SK-N-SH (cell line): ENCODE measurements at regions not wholly inside any gene's neighbourhood (a gene's known extent, or its start where the extent isn't known, plus 50 kb on each side); places are given as distances from the start of the nearest gene placed in this dataset.
"Not testable (repeated sequence)": the region's sequence is repeated elsewhere in the genome, so short reads cannot be mapped to it uniquely, and the experiment has no call there.

ENCODE experiments used
- CTCF ChIA-PET: fragments of 300-600, 350-600 bp; formaldehyde crosslinking; extraction: SDS; loops from one replicate; lab custom pipeline; 2021; lab: Yijun Ruan, JAX
- POLR2A ChIA-PET: fragments of 350-600 bp; sonication (Branson Sonifier 250); formaldehyde crosslinking; extraction: SDS; loops from one replicate; lab custom pipeline; 2020; ENCODE audit warnings: antibody characterized with exemption, inconsistent platforms; lab: Yijun Ruan, JAX
- DNase-seq: peaks from one replicate; pipeline ENCODE4 v3.0.0; 2012
- H2AFZ ChIP-seq: fragments of 200-600 bp; sonication (generic); 2 replicates; pipeline ENCODE4 v1.8.1; 2016; ENCODE audit warnings: antibody characterized with exemption, mild to moderate bottlenecking, low read depth
- H3F3A ChIP-seq: fragments of 200-600 bp; sonication (generic); replicated peaks from 2 replicates; pipeline ENCODE3; 2016; ENCODE audit warnings: antibody characterized with exemption, mild to moderate bottlenecking; ENCODE audit not compliant: insufficient read depth
- H3K27ac ChIP-seq, 2 experiments: fragments of 200-500 bp in 1 of 2; fragments of 200-600 bp in 1 of 2; sonication (Bioruptor generic) in 1 of 2; sonication (generic), shearing (Covaris generic) in 1 of 2; 2 replicates each; pipeline versions ENCODE4 v1.5.1 to v1.6.1; 2014 to 2016; ENCODE audit warnings: low read depth in 2 of 2, inconsistent platforms in 1 of 2, low read length in 1 of 2, mild to moderate bottlenecking in 1 of 2, mixed read lengths in 1 of 2
- H3K27me3 ChIP-seq: fragments of 200-600 bp; sonication (generic), shearing (Covaris generic); 2 replicates; pipeline ENCODE4 v1.6.1; 2016; ENCODE audit warnings: mixed run types; ENCODE audit not compliant: insufficient read depth
- H3K36me3 ChIP-seq, 2 experiments: fragments of 200-500 bp in 1 of 2; fragments of 200-600 bp in 1 of 2; sonication (Bioruptor generic) in 1 of 2; sonication (generic) in 1 of 2; replicated peaks in 1 of 2; 2 replicates each; pipeline versions ENCODE3 to v1.5.1; 2014 to 2016; ENCODE audit warnings: low read length in 1 of 2, mild to moderate bottlenecking in 1 of 2; ENCODE audit not compliant: insufficient read depth in 2 of 2, control insufficient read depth in 1 of 2
- H3K4me1 ChIP-seq, 2 experiments: fragments of 200-500 bp in 1 of 2; fragments of 200-600 bp in 1 of 2; sonication (Bioruptor generic) in 1 of 2; sonication (generic), shearing (Covaris generic) in 1 of 2; 2 replicates each; pipeline versions ENCODE4 v1.5.1 to v1.6.1; 2014 to 2016; ENCODE audit warnings: low read depth in 1 of 2, low read length in 1 of 2, mixed run types in 1 of 2; ENCODE audit not compliant: insufficient read depth in 2 of 2, control insufficient read depth in 1 of 2
- H3K4me2 ChIP-seq: fragments of 200-600 bp; sonication (generic), shearing (Covaris generic); 2 replicates; pipeline ENCODE4 v1.6.1; 2017; ENCODE audit warnings: mixed run types
- H3K4me3 ChIP-seq, 2 experiments: fragments of 200-500 bp in 1 of 2; fragments of 200-600 bp in 1 of 2; sonication (Bioruptor generic) in 1 of 2; sonication (generic), shearing (Covaris generic) in 1 of 2; 2 replicates each; pipeline versions ENCODE4 v1.5.1 to v1.8.1; 2014 to 2016; ENCODE audit warnings: low read depth in 2 of 2, inconsistent platforms in 1 of 2, low read length in 1 of 2, mild to moderate bottlenecking in 1 of 2, mixed read lengths in 1 of 2, moderate library complexity in 1 of 2
- H3K79me2 ChIP-seq: fragments of 200-600 bp; sonication (generic); 2 replicates; pipeline ENCODE4 v1.8.1; 2017; ENCODE audit warnings: mild to moderate bottlenecking; ENCODE audit not compliant: insufficient read depth
- H3K9ac ChIP-seq: fragments of 200-600 bp; sonication (generic); 2 replicates; pipeline ENCODE4 v1.6.1; 2017; ENCODE audit warnings: mixed run types
- H3K9me2 ChIP-seq: fragments of 200-600 bp; sonication (generic); 2 replicates; pipeline ENCODE4 v1.6.1; 2017; ENCODE audit warnings: mixed run types
- H3K9me3 ChIP-seq: fragments of 200-600 bp; sonication (generic); 2 replicates; pipeline ENCODE4 v1.6.1; 2017; ENCODE audit warnings: mixed run types, mild to moderate bottlenecking, moderate library complexity
- H4K20me1 ChIP-seq: fragments of 200-600 bp; sonication (generic); 2 replicates; pipeline ENCODE4 v1.6.1; 2017; ENCODE audit warnings: mild to moderate bottlenecking, mixed run types; ENCODE audit not compliant: insufficient read depth
- ELF1 ChIP-seq: IDR thresholded peaks from 2 replicates; pipeline ENCODE4 v1.4.0; 2012
- EP300 ChIP-seq, 2 experiments: IDR thresholded peaks; 2 replicates each; pipeline versions ENCODE4 v1.4.0 to v1.6.1; 2012; ENCODE audit warnings: borderline replicate concordance in 1 of 2, low read depth in 1 of 2, low read length in 1 of 2
- EZH2phosphoT487 ChIP-seq: fragments of 200-600 bp; sonication (generic); IDR thresholded peaks from 2 replicates; pipeline ENCODE4 v1.6.1; 2017; ENCODE audit warnings: low read depth, mixed run types, mild to moderate bottlenecking, antibody characterized with exemption, moderate library complexity, borderline replicate concordance
- FOXM1 ChIP-seq: IDR thresholded peaks from 2 replicates; pipeline ENCODE4 v1.4.0; 2012; ENCODE audit warnings: low read depth, mild to moderate bottlenecking
- GABPA ChIP-seq: IDR thresholded peaks from 2 replicates; pipeline ENCODE4 v1.4.0; 2012; ENCODE audit warnings: low read depth, mild to moderate bottlenecking
- IRF3 ChIP-seq: fragments of 150-350 bp; IDR thresholded peaks from 2 replicates; pipeline ENCODE4 v1.6.1; 2016; ENCODE audit warnings: mild to moderate bottlenecking, low read depth, low read length
- MXI1 ChIP-seq: IDR thresholded peaks from 2 replicates; pipeline ENCODE4 v1.6.1; 2012; ENCODE audit warnings: mild to moderate bottlenecking, low read depth, low read length, improper control_type of control experiment
- NFIC ChIP-seq: IDR thresholded peaks from 2 replicates; pipeline ENCODE4 v1.4.0; 2012; ENCODE audit warnings: borderline replicate concordance
- REST ChIP-seq: IDR thresholded peaks from 2 replicates; pipeline ENCODE4 v1.6.1; 2012; ENCODE audit warnings: mild to moderate bottlenecking, low read depth, low read length, moderate library complexity
- RFX5 ChIP-seq: IDR thresholded peaks from 2 replicates; pipeline ENCODE4 v1.6.1; 2012; ENCODE audit warnings: mild to moderate bottlenecking, improper control_type of control experiment, low read length
- RXRA ChIP-seq: IDR thresholded peaks from 2 replicates; pipeline ENCODE4 v1.4.0; 2012; ENCODE audit warnings: low read depth, mild to moderate bottlenecking, borderline replicate concordance
- SIN3A ChIP-seq: IDR thresholded peaks from 2 replicates; pipeline ENCODE4 v1.6.1; 2012; ENCODE audit warnings: low read depth, mild to moderate bottlenecking, low read length, moderate library complexity, borderline replicate concordance
- SMC3 ChIP-seq: IDR thresholded peaks from 2 replicates; pipeline ENCODE4 v1.6.1; 2012; ENCODE audit warnings: low read depth, low read length, improper control_type of control experiment
- TCF12 ChIP-seq: IDR thresholded peaks from 2 replicates; pipeline ENCODE4 v1.4.0; 2012
- TEAD4 ChIP-seq: IDR thresholded peaks from 2 replicates; pipeline ENCODE4 v1.4.0; 2012; ENCODE audit warnings: mild to moderate bottlenecking, borderline replicate concordance; ENCODE audit not compliant: insufficient read depth
- YY1 ChIP-seq: IDR thresholded peaks from 2 replicates; pipeline ENCODE4 v1.4.0; 2012; ENCODE audit warnings: low read depth, mild to moderate bottlenecking
- WGBS: methylation state at CpG from one replicate; pipeline ENCODE4 v1.1.6; 2017; ENCODE audit warnings: low lambda C conversion rate; 5-methylcytosine and 5-hydroxymethylcytosine counted together

GRCh38 chrX:35221391-35221790, 278.8 kb downstream of the FAM47B start:
- H3K4me3 ChIP-seq, H3K9me3 ChIP-seq, H3K36me3 ChIP-seq, H3K4me1 ChIP-seq, H3K27me3 ChIP-seq, POLR2A ChIA-PET, H3K79me2 ChIP-seq, H3F3A ChIP-seq, H3K27ac ChIP-seq, H2AFZ ChIP-seq, H4K20me1 ChIP-seq, DNase-seq, H3K9me2 ChIP-seq, H3K4me2 ChIP-seq, H3K9ac ChIP-seq, CTCF ChIA-PET: not testable (repeated sequence)
- WGBS, result 8% methylated on average over 8 of the region's 26 CpGs

- no peak for DNase-seq
- Histone ChIP-seq H3K36me3 (no peaks in the 10 kb centered on the region), H3K27ac (no peak overlapping the region), H3K4me3 (no peak overlapping the region), H4K20me1 (no peaks in the 10 kb centered on the region), H3F3A (no peaks in the 10 kb centered on the region), H3K4me1 (no peaks in the 10 kb centered on the region), H3K27me3 (no peaks in the 10 kb centered on the region), H3K9me3 (no peaks in the 10 kb centered on the region), H3K4me2 (no peak overlapping the region), H3K9ac (no peak overlapping the region), H2AFZ (no peak overlapping the region), H3K9me2 (no peaks in the 10 kb centered on the region), H3K79me2 (no peaks in the 10 kb centered on the region)
- TF ChIP-seq RFX5 (no peak), EZH2phosphoT487 (no peak), ELF1 (no peak)
- ChIA-PET CTCF (interaction anchor here (1.3 kb wide), 1 partner anchor 11 kb away, joined by 3 read pairs; no protein-coding TSS in a partner anchor), POLR2A (no interaction called here)
- 0% methylated on average over 2 of the region's 3 CpGs for WGBS
Measured at GRCh38 chrX:35244088-35244741, 301.6 kb downstream of the FAM47B start.

GRCh38 chrX:35244796-35245508, 302.4 kb downstream of the FAM47B start:
- Histone ChIP-seq H3K27me3 (no peaks in the 10 kb centered on the region), H4K20me1 (no peaks in the 10 kb centered on the region), H2AFZ (no peak overlapping the region), H3K36me3 (no peaks in the 10 kb centered on the region), H3K9ac (no peak overlapping the region), H3K27ac (no peak overlapping the region), H3K79me2 (no peaks in the 10 kb centered on the region), H3K9me3 (no peaks in the 10 kb centered on the region), H3K9me2 (no peaks in the 10 kb centered on the region), H3K4me2 (no peak overlapping the region), H3K4me3 (no peak overlapping the region), H3F3A (no peaks in the 10 kb centered on the region), H3K4me1 (no peaks in the 10 kb centered on the region)
- ChIA-PET POLR2A (no interaction called here), CTCF (no interaction called here)
- 0% methylated on average over 3 of the region's 11 CpGs for WGBS
- no peak for DNase-seq
- TF ChIP-seq REST (no peak), EP300 (IDR thresholded peaks at IDR 0.05; ENCODE audit: borderline replicate concordance in 1 of 2, low read depth in 1 of 2, low read length in 1 of 2) (no peak), EZH2phosphoT487 (no peak), ELF1 (no peak), RFX5 (no peak), FOXM1 (no peak), TEAD4 (no peak), GABPA (no peak), RXRA (no peak), YY1 (no peak), SMC3 (no peak), MXI1 (no peak), TCF12 (no peak), NFIC (no peak), IRF3 (no peak), SIN3A (no peak)
